ENCODE measurements at regions not wholly inside any gene's neighbourhood (a gene's known extent, or its start where the extent isn't known, plus 50 kb on each side); places are given as distances from the start of the nearest gene placed in this dataset.
"Not testable (repeated sequence)": the region's sequence is repeated elsewhere in the genome, so short reads cannot be mapped to it uniquely, and the experiment has no call there.

DNA sequence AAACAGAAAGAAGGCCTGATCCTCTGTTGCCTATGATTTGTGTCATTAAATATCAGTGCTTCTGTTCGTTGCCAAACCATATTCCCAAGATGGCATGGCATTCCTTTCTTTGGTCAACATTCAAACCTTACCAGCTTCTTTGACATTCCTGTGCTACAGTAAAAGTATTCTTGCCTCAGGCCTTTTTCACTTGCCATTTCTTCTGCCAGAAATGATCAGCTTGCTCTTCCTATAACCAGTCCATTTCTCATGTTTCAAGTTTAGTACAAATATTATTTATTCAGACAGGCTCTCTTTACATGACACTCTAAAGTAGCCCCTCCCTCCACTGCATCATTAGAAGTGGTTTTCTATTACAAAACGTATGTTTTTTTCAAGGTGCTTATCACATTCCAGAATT, 278.3 kb downstream of the KCNJ2 start:
- Mint-ChIP-seq H3K4me1 (ENCODE audit: low read depth) (no peaks in the 10 kb centered on the region), H3K27ac (no peak overlapping the region)
- DNase-seq = no peak

DNA sequence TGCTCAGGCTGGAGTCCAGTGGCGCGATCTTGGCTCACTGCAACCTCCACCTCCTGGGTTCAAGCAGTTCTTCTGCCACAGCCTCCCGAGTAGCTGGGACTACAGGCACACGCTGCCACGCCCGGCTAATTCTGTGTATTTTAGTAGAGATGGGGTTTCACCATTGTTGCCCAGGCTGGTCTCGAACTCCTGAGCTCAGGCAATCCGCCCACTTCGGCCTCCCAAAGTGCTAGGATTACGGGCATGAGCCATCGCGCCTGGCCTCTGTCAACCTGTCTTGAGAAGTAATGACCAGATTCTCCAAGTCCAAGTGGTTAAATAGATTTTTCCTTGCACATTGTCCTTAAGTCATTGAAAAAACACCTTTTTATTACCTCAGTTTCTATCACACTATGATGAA, 283.7 kb downstream of the KCNJ2 start:
- intact Hi-C loops (cut with micrococcal nuclease); DNase-seq; H3K27ac Mint-ChIP-seq; H3K4me1 Mint-ChIP-seq (ENCODE audit: low read depth); CTCF ChIA-PET; H3K4me3 Mint-ChIP-seq; H3K36me3 Mint-ChIP-seq (ENCODE audit: low read depth); H3K27me3 Mint-ChIP-seq (ENCODE audit: low read depth); H3K9me3 Mint-ChIP-seq: not testable (repeated sequence)

More for the DNA sequence above, 278.3 kb downstream of the KCNJ2 start:
- Mint-ChIP-seq H3K9me3 (peaks cover 4% of the 10 kb centered on the region), H3K27me3 (ENCODE audit: low read depth) (no peaks in the 10 kb centered on the region), H3K36me3 (ENCODE audit: low read depth) (no peaks in the 10 kb centered on the region), H3K4me3 (no peak overlapping the region)
- CTCF ChIA-PET = no interaction called here
- intact Hi-C loops (cut with micrococcal nuclease) = no loop called here

DNA sequence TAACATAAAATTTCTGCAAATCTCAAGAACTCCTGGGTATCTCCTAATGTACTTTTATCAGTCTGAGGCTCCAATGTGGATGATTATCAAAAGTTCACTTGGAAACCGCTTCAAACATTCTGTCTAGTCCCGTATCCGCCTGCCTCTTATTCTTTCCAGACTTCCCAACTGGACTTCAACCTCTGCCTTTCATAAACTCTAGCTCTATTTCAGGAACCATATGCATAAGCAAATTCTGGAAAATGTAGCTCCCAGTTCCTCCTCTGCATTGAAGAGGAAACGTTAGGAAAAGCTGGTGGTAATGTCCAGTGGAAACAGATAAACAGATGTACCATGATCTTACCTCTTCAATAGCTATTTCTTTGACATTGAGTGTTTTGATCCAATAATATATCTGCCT, 285.0 kb downstream of the KCNJ2 start:
- Mint-ChIP-seq H3K4me3 (no peak overlapping the region), H3K27me3 (ENCODE audit: low read depth) (no peaks in the 10 kb centered on the region), H3K36me3 (ENCODE audit: low read depth) (no peaks in the 10 kb centered on the region), H3K4me1 (ENCODE audit: low read depth) (no peaks in the 10 kb centered on the region), H3K27ac (no peak overlapping the region), H3K9me3 (no peaks in the 10 kb centered on the region)
- CTCF ChIA-PET = no interaction called here
- intact Hi-C loops (cut with micrococcal nuclease) = no loop called here
- no peak for DNase-seq

DNA sequence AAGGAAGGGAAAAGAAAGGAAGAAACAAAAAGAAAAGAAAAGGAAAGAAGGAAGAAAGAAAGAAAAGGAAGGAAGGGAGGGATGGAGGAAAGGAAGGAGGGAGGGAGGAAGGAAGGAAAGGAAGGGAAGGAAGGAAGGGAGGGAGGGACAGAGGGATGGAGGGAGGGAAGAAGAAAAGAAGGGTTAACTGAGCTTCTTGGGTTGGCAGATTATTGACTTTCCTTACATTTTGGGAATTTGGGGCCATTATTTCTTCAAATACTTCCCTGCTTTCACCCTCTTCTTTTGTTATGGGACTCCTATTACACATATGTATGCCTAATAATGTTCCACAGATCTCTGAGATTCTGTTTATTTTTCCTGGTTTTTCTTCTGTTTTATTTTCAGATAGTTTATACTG, 285.6 kb downstream of the KCNJ2 start:
- intact Hi-C loops (cut with micrococcal nuclease) = no loop called here
- Mint-ChIP-seq H3K27ac (no peak overlapping the region), H3K36me3 (ENCODE audit: low read depth) (no peaks in the 10 kb centered on the region), H3K27me3 (ENCODE audit: low read depth) (no peaks in the 10 kb centered on the region), H3K9me3 (no peaks in the 10 kb centered on the region), H3K4me1 (ENCODE audit: low read depth) (no peaks in the 10 kb centered on the region), H3K4me3 (no peak overlapping the region)
- no peak for DNase-seq
- CTCF ChIA-PET = no interaction called here

DNA sequence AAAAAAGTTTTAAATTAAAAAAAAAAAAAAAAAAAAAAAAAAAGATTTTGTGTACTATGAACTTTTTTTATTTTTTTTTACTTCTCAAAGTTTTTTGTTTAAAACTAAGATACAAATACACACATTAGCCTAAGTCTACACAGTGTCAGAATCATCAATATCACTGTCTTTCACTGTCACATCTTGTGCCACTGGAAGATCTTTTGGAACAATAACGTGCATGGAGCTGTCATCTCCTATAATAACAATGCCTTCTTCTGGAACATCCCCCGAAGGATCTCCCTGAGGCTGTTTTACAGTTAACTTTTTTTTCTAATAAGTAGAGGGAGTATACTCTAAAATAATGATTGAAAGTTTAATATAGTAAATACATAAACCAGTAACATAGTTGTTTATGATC, 295.7 kb downstream of the KCNJ2 start:
- H3K4me1 Mint-ChIP-seq (ENCODE audit: low read depth) = no peaks in the 10 kb centered on the region

DNA sequence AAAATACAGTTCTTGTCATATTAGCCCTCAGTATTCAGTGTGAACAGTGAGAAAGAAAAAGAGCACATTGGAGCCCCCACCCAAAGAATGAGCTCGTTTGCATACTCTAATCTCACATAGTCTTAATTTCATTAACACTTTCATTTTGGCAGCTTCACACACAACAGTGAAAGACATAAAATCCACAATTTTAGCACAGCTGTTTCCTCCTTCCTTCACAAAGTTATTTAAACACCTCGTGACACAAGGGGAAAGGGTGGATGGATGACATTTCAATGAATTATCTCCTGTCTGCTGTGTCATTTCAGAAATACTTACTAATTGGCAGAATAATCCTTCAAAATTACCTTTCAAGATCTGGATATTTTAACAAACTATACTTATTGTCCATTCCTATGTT, 299.3 kb downstream of the KCNJ2 start:
- Mint-ChIP-seq H3K27ac (no peak overlapping the region), H3K27me3 (ENCODE audit: low read depth) (no peaks in the 10 kb centered on the region), H3K36me3 (ENCODE audit: low read depth) (no peaks in the 10 kb centered on the region), H3K4me1 (ENCODE audit: low read depth) (no peaks in the 10 kb centered on the region), H3K4me3 (no peak overlapping the region), H3K9me3 (peaks cover 3% of the 10 kb centered on the region)
- no peak for DNase-seq
- CTCF ChIA-PET = no interaction called here
- intact Hi-C loops (cut with micrococcal nuclease) = no loop called here

More for the DNA sequence above, 295.7 kb downstream of the KCNJ2 start:
- CTCF ChIA-PET = no interaction called here
- Mint-ChIP-seq H3K36me3 (ENCODE audit: low read depth) (no peaks in the 10 kb centered on the region), H3K9me3 (no peaks in the 10 kb centered on the region), H3K27me3 (ENCODE audit: low read depth) (no peaks in the 10 kb centered on the region), H3K4me3 (no peak overlapping the region), H3K27ac (no peak overlapping the region)
- no peak for DNase-seq
- intact Hi-C loops (cut with micrococcal nuclease) = no loop called here

DNA sequence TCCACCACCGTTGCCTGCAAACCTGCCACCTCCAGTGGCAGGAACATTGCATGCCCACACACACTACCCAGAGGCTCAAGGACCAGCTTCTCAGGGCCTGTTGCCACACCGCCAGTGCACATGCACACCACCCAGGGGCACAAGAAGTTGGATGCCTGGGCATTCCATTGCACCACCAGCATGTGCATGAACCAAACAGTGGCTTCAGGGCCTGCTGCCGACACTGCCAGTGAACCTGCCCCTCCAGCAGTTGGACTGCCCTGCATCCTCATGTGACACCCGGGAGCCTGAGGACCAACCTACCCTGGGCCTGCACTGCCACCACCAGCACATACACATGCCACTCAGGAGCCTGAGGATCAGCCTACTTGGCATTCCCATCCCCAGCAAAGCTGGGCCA, 303.7 kb downstream of the KCNJ2 start:
- Mint-ChIP-seq H3K36me3 (ENCODE audit: low read depth) (no peaks in the 10 kb centered on the region), H3K27me3 (ENCODE audit: low read depth) (no peaks in the 10 kb centered on the region), H3K27ac (no peak overlapping the region), H3K4me3 (no peak overlapping the region), H3K9me3 (peaks cover 6% of the 10 kb centered on the region), H3K4me1 (ENCODE audit: low read depth) (no peaks in the 10 kb centered on the region)
- no peak for DNase-seq
- CTCF ChIA-PET = no interaction called here
- intact Hi-C loops (cut with micrococcal nuclease) = no loop called here

DNA sequence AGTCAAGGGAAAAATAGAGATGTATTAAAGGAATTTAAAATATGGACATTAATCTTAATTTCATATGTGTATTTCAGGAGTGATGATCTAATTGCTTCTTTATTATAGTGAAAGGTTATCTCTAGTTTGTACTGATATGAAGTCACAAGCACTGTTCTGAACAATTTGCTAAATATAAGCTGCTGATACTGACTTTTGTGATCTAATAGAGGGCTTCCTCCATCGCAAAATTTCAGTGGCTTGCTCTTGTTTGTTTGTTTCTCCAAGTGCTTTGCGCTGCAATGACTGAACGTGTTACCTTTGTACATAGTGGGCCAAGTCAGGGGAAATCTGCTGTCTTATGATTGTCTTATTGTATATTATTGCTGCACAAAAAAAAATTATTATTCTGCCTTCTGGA, 307.0 kb downstream of the KCNJ2 start:
- Mint-ChIP-seq H3K27me3 (ENCODE audit: low read depth) (no peaks in the 10 kb centered on the region), H3K4me3 (no peak overlapping the region), H3K9me3 (peaks cover 6% of the 10 kb centered on the region), H3K27ac (no peak overlapping the region), H3K4me1 (ENCODE audit: low read depth) (no peaks in the 10 kb centered on the region), H3K36me3 (ENCODE audit: low read depth) (no peaks in the 10 kb centered on the region)
- no peak for DNase-seq
- intact Hi-C loops (cut with micrococcal nuclease) = no loop called here
- CTCF ChIA-PET = no interaction called here

DNA sequence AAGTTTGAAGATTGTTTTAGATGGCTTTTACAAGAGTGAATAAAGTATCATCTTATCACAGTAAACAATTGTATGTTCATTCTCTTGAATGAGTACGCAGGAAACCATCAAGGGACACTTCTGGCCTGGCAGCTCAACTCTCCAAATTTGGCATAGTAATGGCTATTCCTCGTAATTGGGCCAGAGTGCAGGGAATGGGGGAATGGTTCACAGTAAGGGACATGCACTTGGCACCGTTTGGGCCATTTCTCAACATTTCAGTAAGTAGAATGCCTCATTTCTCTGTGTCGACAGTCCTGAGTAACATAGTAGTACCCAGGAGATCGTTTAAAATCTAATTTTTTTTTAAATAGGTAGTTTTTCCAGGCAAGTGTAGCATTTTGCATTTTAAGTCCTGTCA, 309.6 kb downstream of the KCNJ2 start:
- no peak for DNase-seq
- intact Hi-C loops (cut with micrococcal nuclease) = no loop called here
- no peak overlapping the region for H3K27ac Mint-ChIP-seq
- H3K4me1 Mint-ChIP-seq (ENCODE audit: low read depth) = no peaks in the 10 kb centered on the region
- CTCF ChIA-PET = interaction anchor here (0.6 kb wide), 1 partner anchor 63 kb away, joined by 3 read pairs; no protein-coding TSS in a partner anchor
- no peaks in the 10 kb centered on the region for H3K27me3 Mint-ChIP-seq (ENCODE audit: low read depth)
- no peak overlapping the region for H3K4me3 Mint-ChIP-seq
- peaks cover 9% of the 10 kb centered on the region for H3K9me3 Mint-ChIP-seq
- no peaks in the 10 kb centered on the region for H3K36me3 Mint-ChIP-seq (ENCODE audit: low read depth)

DNA sequence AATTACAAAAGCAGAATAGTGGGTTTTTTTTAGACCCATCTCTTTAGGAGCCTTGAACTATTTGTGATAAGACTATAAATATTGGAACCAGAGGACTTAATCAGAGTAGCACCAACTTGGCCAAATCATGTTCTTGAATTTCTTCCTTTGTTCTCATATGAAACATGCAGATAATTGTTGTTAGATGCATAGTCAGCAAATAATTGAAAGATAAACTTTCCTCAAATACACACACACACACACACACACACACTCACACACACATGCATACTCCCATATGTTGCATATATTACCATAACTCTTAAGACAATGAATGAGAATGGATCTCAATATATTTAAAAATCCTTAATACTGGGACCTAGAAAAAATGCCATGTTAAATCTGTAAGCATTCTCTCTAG, 310.4 kb downstream of the KCNJ2 start:
- intact Hi-C loops (cut with micrococcal nuclease) = no loop called here
- no peaks in the 10 kb centered on the region for H3K27me3 Mint-ChIP-seq (ENCODE audit: low read depth)
- peaks cover 6% of the 10 kb centered on the region for H3K9me3 Mint-ChIP-seq
- H3K36me3 Mint-ChIP-seq (ENCODE audit: low read depth) = no peaks in the 10 kb centered on the region
- no peaks in the 10 kb centered on the region for H3K4me1 Mint-ChIP-seq (ENCODE audit: low read depth)
- CTCF ChIA-PET = interaction anchor here (0.6 kb wide), 1 partner anchor 62 kb away, joined by 3 read pairs; no protein-coding TSS in a partner anchor
- no peak for DNase-seq
- no peak overlapping the region for H3K4me3 Mint-ChIP-seq
- H3K27ac Mint-ChIP-seq = no peak overlapping the region

DNA sequence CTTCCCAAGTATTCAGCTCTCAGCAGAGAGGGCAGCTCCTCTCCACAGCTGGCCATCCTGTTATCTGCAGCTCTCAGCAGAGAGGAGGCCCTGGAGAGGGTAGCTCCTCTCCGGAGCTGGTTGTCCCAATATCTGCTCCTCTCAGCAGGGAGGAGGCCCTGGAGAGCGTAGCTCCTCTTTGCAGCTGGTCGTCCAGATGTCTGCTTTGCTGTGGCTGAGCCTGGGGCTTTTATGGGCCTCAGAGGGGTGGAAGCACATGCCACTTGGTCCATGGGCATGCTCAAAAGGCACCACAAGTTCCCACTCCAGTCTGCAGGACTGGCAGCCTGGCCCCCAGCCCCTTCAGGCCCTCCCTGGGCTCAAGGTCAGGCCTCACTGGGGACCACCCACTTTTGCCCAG, 314.3 kb downstream of the KCNJ2 start:
- Mint-ChIP-seq H3K4me3 (no peak overlapping the region), H3K9me3 (peaks cover 6% of the 10 kb centered on the region), H3K27me3 (ENCODE audit: low read depth) (no peaks in the 10 kb centered on the region), H3K27ac (no peak overlapping the region), H3K36me3 (ENCODE audit: low read depth) (no peaks in the 10 kb centered on the region), H3K4me1 (ENCODE audit: low read depth) (no peaks in the 10 kb centered on the region)
- intact Hi-C loops (cut with micrococcal nuclease) = no loop called here
- DNase-seq = no peak
- CTCF ChIA-PET = no interaction called here

DNA sequence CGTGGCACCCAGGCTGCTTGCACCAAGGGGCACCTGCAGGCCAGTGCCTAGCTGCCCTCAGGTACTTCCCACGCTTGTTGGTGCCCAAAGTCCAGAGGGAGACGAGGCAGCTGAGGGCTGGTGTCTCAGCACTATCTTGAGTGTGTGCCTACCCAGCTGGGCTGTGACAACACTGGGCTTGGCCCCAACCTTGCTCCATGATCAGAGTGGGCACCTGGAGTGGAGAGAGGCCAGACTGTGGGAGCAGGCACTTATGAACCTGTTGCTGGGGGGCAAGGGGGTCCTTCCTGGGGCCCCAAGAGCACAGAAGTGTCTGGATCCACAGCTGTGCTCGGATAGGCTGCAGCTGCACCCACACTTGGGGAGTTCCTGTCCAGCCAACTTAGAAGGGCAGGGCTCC, 314.7 kb downstream of the KCNJ2 start:
- Mint-ChIP-seq H3K4me3 (no peak overlapping the region), H3K27ac (no peak overlapping the region)
- CTCF ChIA-PET = no interaction called here

DNA sequence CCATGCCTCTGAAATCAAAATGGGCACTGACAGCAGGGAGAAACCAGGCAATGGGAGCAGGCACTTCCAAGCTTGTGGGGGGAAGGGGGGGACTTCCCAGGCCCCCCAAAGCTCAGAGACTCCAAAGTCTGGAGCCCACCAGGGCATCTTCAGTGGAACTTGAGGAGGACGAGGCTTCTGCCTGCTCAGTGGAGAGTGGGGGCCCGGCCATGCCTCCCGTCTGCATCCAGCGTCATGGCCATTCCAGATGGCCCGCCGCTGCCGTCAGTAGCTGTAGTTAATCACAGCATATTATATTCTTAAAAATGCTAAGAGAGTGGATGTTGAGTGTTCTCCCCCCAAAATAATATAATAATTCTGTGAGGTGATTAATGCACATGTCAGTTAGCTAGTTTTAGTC, 315.2 kb downstream of the KCNJ2 start:
- H3K27me3 Mint-ChIP-seq (ENCODE audit: low read depth) = no peaks in the 10 kb centered on the region
- H3K27ac Mint-ChIP-seq = no peak overlapping the region
- intact Hi-C loops (cut with micrococcal nuclease) = no loop called here
- peaks cover 6% of the 10 kb centered on the region for H3K9me3 Mint-ChIP-seq
- H3K36me3 Mint-ChIP-seq (ENCODE audit: low read depth) = no peaks in the 10 kb centered on the region
- CTCF ChIA-PET = no interaction called here
- no peak for DNase-seq
- no peak overlapping the region for H3K4me3 Mint-ChIP-seq
- no peaks in the 10 kb centered on the region for H3K4me1 Mint-ChIP-seq (ENCODE audit: low read depth)

More for the DNA sequence above, 314.7 kb downstream of the KCNJ2 start:
- H3K36me3 Mint-ChIP-seq (ENCODE audit: low read depth) = no peaks in the 10 kb centered on the region
- DNase-seq = no peak
- intact Hi-C loops (cut with micrococcal nuclease) = no loop called here
- H3K27me3 Mint-ChIP-seq (ENCODE audit: low read depth) = no peaks in the 10 kb centered on the region
- H3K4me1 Mint-ChIP-seq (ENCODE audit: low read depth) = no peaks in the 10 kb centered on the region
- H3K9me3 Mint-ChIP-seq = peaks cover 6% of the 10 kb centered on the region

DNA sequence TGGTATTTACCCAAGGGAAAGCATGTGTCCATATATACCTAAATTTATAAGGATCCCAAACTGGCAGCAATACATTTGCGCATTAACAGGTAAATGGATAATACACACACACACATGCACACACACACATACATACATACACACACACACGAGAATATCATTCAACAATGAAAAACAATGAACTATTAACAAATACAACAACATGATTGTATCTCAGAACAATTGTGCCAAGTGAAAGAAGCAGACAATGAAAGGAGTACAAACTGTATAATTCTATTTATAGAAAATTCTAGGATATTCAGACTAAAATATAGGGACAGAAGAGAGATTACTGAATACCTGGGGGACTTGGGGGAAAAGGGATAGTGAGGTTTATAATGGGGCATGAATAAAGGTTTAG, 323.0 kb downstream of the KCNJ2 start:
- CTCF ChIA-PET = no interaction called here
- H3K4me3 Mint-ChIP-seq = no peak overlapping the region
- H3K27ac Mint-ChIP-seq = no peak overlapping the region
- H3K27me3 Mint-ChIP-seq (ENCODE audit: low read depth) = peaks cover 4% of the 10 kb centered on the region
- no peak for DNase-seq
- no peaks in the 10 kb centered on the region for H3K9me3 Mint-ChIP-seq
- no peaks in the 10 kb centered on the region for H3K4me1 Mint-ChIP-seq (ENCODE audit: low read depth)
- intact Hi-C loops (cut with micrococcal nuclease) = no loop called here
- H3K36me3 Mint-ChIP-seq (ENCODE audit: low read depth) = no peaks in the 10 kb centered on the region

Data from activated naive CD4-positive, alpha-beta T cell treated with anti-CD3 and anti-CD28 coated beads for 36 hours (primary cell).